ENCODE measurements at regions not wholly inside any gene's neighbourhood (a gene's known extent, or its start where the extent isn't known, plus 50 kb on each side); places are given as distances from the start of the nearest gene placed in this dataset.

GRCh38 chrX:45447331-45447730, 246.7 kb upstream of the DIPK2B start:
- Histone ChIP-seq H3K79me1 (ENCODE audit: low read depth in 1 of 2, low read length in 2 of 2) (no peaks in the 10 kb centered on the region), H4K91ac (ENCODE audit: insufficient read depth, low read depth, low read length) (peak overlapping the region; percentile 23; the same call in 1 of the 2 replicates), H3K18ac (ENCODE audit: low read depth, low read length) (no peak overlapping the region), H4K5ac (ENCODE audit: low read depth, low read length) (no peak overlapping the region), H2BK20ac (ENCODE audit: low read depth, low read length) (0 out of 2 replicates have a peak overlapping the region, but pooled peaks have one; percentile 55), H2BK5ac (ENCODE audit: low read depth, low read length, poor library complexity, severe bottlenecking) (no peak overlapping the region), H3K4me1 (ENCODE audit: control insufficient read depth, insufficient read depth, low read length) (peaks cover 5% of the 10 kb centered on the region), H2BK15ac (ENCODE audit: low read depth, low read length) (peak overlapping the region; percentile 22; the same call in 1 of the 3 replicates), H3K36me3 (ENCODE audit: control insufficient read depth, insufficient read depth, low read length) (no peaks in the 10 kb centered on the region), H4K20me1 (ENCODE audit: insufficient read depth, low read length) (no peaks in the 10 kb centered on the region), H3K9me1 (ENCODE audit: insufficient read depth, low read length) (no peaks in the 10 kb centered on the region), H3K27ac (ENCODE audit: insufficient read depth, low read length) (no peak overlapping the region), H3K27me3 (ENCODE audit: control insufficient read depth, insufficient read depth, low read length) (peaks cover 9% of the 10 kb centered on the region), H2BK120ac (ENCODE audit: low read depth, low read length) (peak overlapping the region; percentile 56; the same call in 1 of the 2 replicates), H3K4me2 (ENCODE audit: low read depth, low read length) (no peak overlapping the region), H2AK9ac (replicated peaks; ENCODE audit: low read depth, low read length, poor library complexity) (no peak overlapping the region), H3K9ac (ENCODE audit: low read depth, low read length) (no peak overlapping the region), H3K4ac (ENCODE audit: low read depth, low read length) (peak overlapping the region; percentile 45; the same call in 1 of the 2 replicates), H2AFZ (replicated peaks; ENCODE audit: low read length, poor library complexity) (no peak overlapping the region), H3K23ac (ENCODE audit: low read depth, low read length) (no peak overlapping the region), H3K56ac (ENCODE audit: extremely low read depth, insufficient read depth, low read length) (no peak overlapping the region), H3K4me3 (ENCODE audit: insufficient read depth, low read depth, low read length) (no peak overlapping the region), H2AK5ac (ENCODE audit: low read depth, low read length) (peak overlapping the region; percentile 67; the same call in 1 of the 2 replicates), H4K8ac (ENCODE audit: low read depth in 2 of 2, low read length in 2 of 2) (no peak overlapping the region), H3K9me3 (ENCODE audit: control insufficient read depth, insufficient read depth, low read length) (no peaks in the 10 kb centered on the region), H3K14ac (replicated peaks; ENCODE audit: low read depth, low read length) (no peak overlapping the region)
- no TSS peak for BruUV-seq (replicated peaks)
- TF ChIP-seq SMC3 (IDR thresholded peaks at IDR 0.05; ENCODE audit: low read depth, low read length) (no peak), POLR2A (IDR thresholded peaks at IDR 0.05; ENCODE audit: low read depth, low read length) (no peak), CHD1 (IDR thresholded peaks at IDR 0.05; ENCODE audit: low read depth, low read length) (no peak), MAFK (IDR thresholded peaks at IDR 0.05; ENCODE audit: low read depth, low read length) (no peak), ELK1 (IDR thresholded peaks at IDR 0.05; ENCODE audit: borderline replicate concordance, low read depth, low read length) (no peak), USF2 (IDR thresholded peaks at IDR 0.05; ENCODE audit: low read depth, low read length) (no peak), MXI1 (IDR thresholded peaks at IDR 0.05; ENCODE audit: borderline replicate concordance, low read depth, low read length) (no peak), BHLHE40 (IDR thresholded peaks at IDR 0.05; ENCODE audit: low read depth, low read length) (no peak), NFE2L2 (IDR thresholded peaks at IDR 0.05; ENCODE audit: low read depth, low read length) (no peak), FOS (IDR thresholded peaks at IDR 0.05; ENCODE audit: low read depth, low read length) (no peak), CEBPB (IDR thresholded peaks at IDR 0.05; ENCODE audit: low read depth, low read length) (no peak), MAZ (IDR thresholded peaks at IDR 0.05; ENCODE audit: borderline replicate concordance, low read depth, low read length) (no peak), RAD21 (IDR thresholded peaks at IDR 0.05; ENCODE audit: low read length) (no peak), RFX5 (IDR thresholded peaks at IDR 0.05; ENCODE audit: low read depth, low read length) (no peak), CTCF (conservative IDR thresholded peaks at IDR 0.05; ENCODE audit: low read depth, low read length) (no peak), RCOR1 (IDR thresholded peaks at IDR 0.05; ENCODE audit: insufficient replicate concordance, low read length) (no peak)
- POLR2A ChIA-PET (ENCODE audit: unreplicated experiment) = no interaction called here
- no peak for ATAC-seq (ENCODE audit: low read depth)
- intact Hi-C loops (cut with micrococcal nuclease) = no loop called here
- CTCF ChIA-PET = no interaction called here
- no peak for DNase-seq
- dilution Hi-C loops (cut with HindIII; ENCODE audit: low sequenced_read_pairs, unreplicated experiment) = no loop called here
- in situ Hi-C loops (cut with MboI; ENCODE audit: low sequenced_read_pairs) = no loop called here

Data from IMR-90 (cell line).